GM18508 (cell line): ENCODE measurements at regions not wholly inside any gene's neighbourhood (a gene's known extent, or its start where the extent isn't known, plus 50 kb on each side); places are given as distances from the start of the nearest gene placed in this dataset.

ENCODE experiments used
- ATAC-seq: cut with Tn5 transposase; IDR thresholded peaks from one replicate; pipeline ENCODE4 v1.9.1; 2021; ENCODE audit warnings: moderate number of reproducible peaks; ENCODE audit not compliant: insufficient read depth, unreplicated experiment

DNA sequence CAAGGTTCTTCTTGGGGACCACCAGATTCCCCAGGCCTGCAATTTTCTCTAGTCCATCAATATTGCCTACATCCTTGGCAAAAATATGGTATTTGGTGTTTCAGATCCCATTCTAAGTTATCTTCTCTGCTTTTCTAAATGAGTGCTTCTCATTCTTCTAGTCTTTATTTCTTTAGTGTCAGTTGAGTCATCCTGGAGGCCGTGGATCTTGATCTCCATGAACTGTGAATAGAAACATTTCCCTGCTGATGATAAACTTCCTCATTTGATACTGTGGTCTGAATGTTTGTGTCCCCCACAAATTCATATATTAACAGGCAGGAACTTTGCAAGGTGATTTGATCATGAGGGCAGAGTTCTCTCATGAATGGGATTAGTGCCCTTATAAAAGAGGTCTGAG, 779.3 kb downstream of the INHBA start:
- ATAC-seq = no peak

DNA sequence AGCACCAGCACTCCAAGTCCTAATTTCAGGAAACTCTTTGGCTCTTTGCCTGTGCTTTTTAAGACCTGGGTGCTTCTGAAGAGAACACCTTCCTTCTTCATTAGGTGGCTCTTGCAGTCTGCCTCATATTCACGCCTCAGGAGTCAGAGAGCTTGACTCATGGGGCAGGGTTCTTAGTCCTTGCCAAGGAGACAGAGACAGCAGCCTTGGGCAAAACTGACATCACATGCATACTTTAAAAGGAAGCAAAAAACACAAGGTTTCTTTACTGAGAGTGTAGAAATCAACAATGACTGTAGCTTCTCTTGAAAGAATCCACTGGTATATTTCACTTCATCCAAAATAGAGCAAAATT, 780.6 kb downstream of the INHBA start:
- ATAC-seq = no peak

DNA sequence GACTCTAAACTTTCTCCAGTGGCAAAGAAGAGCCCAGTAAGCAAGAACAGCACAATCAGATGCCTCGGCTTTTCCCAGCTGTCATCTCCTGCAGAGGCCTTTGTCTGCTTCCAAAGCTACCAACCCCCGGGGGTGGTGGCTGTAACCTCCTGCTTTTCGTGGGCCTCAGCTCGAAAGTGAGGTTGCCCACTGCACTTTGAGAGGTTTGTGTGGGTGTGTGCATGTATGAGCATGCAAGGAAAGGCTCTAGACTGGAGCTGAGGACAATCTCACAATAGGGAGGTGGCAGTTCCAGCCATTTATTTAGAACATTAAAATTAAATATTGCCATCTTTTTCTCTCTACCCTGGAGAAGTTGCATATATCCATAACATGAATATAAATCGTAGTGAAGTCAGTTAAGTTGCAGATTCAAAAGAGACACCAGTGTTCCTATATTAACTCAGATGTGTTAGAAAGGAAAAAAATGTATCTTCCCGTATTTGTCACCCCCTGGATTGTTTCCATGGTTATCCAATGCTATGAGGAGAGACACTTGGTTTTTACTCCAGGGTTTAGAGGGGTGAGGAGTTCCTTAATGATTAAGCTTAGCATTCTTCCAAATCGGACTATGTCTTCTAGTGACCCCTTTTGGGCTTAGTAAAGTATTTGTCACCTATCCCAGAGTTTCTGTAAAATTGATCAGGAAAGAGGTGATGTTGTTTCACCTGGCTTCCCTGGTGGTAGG, 781.1 kb downstream of the INHBA start:
- no peak for ATAC-seq

DNA sequence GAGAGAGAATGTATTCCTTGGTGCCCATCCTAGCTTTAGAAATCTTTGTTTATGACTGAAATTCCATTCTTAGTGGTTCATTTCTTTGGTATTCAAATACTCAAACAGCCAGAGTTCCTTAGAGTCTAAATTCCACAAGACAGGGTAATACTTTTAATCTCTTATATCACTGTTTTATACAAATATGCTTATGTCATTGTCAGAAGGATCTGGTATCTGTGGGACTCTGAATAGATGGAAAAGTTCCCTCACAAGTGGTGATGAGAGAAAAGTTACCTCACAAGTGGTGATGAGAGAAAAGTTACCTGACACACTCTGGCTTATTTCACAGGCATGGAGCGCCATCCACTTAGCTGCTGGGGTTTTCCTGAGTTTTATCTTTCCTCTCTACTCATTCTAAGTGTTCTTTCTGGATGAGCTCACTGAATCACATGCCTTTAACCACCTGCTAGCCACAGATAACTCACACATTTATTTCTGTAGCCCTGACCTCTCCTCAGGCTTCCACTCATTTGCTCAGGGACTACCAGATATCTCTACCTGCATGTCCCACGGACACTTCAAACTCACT, 784.0 kb downstream of the SUGCT start:
- ATAC-seq = no peak

DNA sequence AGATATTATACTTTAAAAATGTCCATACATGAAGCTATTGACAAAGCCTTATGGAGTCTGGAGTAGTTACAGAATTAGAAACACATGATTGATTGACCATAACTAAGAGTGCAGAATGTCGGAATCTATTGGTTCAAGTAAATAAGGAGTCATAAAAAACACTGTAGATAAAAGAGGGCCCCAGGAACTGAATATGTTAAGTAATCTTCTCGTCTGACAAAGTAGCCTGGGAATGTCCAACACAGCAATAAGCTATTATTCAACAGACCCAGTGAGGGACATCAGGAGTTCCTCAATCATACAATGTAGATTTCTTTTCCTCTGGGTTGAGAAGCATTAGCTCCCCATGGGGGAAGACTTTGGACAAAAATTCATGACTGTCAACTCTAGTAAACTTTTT, 782.0 kb downstream of the SUGCT start:
- ATAC-seq = no peak

DNA sequence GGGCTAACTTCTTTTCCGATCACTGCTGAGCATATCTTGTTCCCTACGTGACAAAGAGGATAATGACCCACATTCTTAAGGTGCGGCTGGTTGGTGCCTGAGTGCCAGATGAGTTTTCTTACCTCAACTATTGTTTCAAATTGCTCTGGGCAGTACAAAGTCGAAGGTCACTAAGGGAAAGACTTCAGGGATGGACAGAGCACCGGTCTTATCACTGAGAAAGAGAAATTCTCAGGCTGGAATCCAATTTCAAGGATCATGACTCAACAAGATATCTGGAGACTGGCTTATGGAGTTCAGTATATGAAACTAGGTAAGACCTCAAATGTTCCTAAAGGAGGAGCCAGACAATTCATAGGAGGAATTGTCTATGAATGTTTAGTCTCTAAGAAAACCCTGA, 780.3 kb downstream of the SUGCT start:
- no peak for ATAC-seq
